Activated CD8-positive, alpha-beta memory T cell treated with anti-CD3 and anti-CD28 coated beads, Interleukin-2, amount 50 U/mL, for 48 hours (primary cell): ENCODE measurements at regions not wholly inside any gene's neighbourhood (a gene's known extent, or its start where the extent isn't known, plus 50 kb on each side); places are given as distances from the start of the nearest gene placed in this dataset.
"Not testable (repeated sequence)": the region's sequence is repeated elsewhere in the genome, so short reads cannot be mapped to it uniquely, and the experiment has no call there.

Experiments used
- DNase-seq: peaks from one replicate; pipeline ENCODE4 v3.0.0-alpha.2; 2020

DNA sequence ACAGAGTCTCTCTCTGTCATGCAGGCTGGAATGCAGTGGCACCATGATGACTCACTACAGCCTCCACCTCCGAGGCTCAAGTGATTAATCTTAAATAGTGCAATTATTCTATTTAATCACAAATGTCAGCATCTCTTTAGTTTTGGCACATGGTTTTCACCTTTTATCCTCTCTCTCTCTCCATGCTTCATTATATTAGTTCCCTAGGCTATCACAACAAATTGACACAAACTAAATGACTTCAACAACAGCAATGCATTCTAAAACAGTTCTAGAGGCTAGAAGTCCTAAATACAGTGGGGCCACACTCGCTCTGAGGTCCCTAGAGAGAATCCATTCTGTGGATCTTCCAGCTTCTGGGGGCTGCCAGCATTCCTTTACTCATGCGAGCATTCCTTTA, 178.2 kb upstream of the ZNG1F start:
- not testable (repeated sequence) for DNase-seq

DNA sequence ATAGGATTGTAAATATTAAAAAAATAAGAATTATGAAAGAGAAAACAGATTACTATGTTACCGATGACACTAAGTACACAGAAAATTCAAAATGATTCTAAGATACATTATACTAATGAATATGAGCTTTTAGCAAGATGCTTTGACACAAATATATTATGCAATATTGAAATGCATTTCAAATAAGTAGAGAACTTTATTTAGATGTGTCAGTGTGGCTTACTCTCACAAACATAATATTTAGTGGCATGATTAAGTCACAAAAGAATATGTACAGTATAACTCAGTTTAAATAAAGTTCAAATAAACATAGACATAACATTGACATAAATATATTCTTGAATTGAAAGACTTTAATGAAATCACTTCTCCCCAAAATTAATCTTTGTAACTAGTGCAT, 172.7 kb upstream of the ZNG1F start:
- not testable (repeated sequence) for DNase-seq

- DNase-seq: not testable (repeated sequence)
These were observed 170.0 kb upstream of the ZNG1F start for GRCh38 chr9:41359116-41359515.

DNA sequence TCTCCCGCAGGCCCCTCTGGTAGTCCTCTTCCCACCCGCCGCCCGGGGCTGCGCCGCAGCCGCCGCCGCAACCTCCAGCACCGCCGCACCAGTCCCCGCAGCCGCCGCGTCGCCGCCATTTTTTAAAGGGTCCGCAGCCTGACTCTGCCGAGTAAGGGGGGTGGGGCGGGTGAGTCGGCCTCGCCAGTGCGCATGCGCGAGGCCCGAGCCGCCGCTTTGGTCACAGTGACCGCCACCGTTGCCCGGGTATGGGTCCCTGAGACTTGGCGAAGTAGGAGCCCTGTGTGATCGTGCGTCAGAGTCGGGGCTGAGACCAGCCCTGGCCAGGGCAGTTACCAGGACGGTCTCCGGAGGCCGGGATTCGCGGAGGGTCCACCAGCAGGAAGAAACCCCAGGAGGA, 169.6 kb upstream of the ZNG1F start:
- peak; percentile 92 for DNase-seq

DNA sequence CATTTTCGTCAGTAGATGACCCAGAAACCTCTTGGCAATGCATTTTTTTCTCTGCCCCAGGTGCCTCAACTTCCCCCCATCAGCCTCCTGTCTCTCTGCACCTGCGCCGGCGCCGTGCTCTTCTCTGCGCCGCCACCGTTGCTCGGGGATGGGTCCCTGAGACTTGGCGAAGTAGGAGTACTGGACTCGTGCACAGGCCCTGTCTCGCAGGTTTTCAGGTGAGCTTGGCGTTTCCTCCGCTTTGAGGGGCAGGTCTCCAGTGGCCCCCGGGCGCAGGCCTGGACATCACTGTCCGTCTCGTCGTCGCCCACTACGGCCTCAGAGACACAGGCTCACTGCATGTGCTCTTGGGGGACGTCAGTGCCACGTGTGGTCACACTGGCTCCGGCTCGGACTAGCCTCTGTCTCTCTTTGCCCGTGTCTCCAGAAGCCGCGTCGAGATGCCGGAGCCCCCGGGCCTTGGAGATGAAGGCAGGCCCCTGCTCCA, 168.8 kb upstream of the ZNG1F start:
- DNase-seq: not testable (repeated sequence)

DNA sequence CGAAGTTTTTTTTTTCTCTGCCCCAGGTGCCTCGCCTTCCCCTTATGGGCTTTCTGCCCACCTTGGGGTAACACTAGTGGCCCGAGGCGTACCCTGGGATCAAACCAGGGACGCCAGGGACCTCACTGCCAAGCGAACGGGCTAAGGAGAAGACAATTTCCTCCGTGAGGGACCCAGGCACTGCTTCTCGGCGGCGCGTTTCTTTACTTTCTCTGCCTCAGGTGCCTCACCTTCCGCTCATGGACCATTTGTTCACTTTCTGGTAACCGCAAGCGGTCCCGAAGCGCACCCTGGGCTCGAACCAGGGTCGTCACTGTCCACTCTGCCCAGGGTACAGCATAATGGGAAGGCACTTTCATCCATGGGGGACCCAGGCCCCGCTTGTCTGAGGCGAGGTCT, 168.2 kb upstream of the ZNG1F start:
- DNase-seq: not testable (repeated sequence)

GRCh38 chr9:41356588-41357349, 167.7 kb upstream of the ZNG1F start:
- DNase-seq: peak; percentile 85

DNA sequence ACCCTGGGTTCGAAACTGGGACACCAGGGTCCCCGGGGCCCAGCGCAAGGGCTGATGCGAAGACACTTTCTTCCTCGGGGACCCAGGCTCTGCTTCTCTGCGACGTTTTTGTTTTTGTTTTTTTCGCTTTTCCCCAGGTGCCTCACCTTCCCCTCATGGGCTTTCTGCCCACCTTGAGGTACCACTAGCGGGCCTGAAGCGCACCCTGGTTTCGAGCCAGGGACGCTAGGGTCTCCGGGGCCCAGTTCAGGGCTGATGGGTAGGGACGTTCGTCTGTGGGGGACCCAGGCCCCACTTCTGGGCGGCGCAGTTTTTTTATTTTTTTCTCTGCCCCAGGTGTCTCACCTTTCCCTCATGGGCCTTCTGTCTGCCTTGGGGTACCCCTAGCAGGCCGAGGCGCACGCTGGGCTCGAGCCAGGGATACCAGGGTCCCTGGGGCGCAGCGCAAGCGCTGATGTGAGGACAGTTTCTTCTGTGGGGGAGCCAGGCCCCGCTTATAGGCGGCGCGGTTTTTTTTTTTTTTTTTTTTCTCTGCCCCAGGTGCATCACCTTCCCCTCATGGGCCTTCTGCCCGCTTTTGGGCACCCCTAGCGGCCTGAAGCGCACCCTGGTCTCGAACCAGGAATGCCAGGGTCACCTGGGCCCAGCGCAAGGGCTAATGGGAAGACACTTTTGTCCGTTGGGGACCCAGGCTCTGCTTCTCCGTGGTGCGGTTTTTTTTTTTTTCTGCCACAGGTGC, 166.8 kb upstream of the ZNG1F start:
- not testable (repeated sequence) for DNase-seq

DNA sequence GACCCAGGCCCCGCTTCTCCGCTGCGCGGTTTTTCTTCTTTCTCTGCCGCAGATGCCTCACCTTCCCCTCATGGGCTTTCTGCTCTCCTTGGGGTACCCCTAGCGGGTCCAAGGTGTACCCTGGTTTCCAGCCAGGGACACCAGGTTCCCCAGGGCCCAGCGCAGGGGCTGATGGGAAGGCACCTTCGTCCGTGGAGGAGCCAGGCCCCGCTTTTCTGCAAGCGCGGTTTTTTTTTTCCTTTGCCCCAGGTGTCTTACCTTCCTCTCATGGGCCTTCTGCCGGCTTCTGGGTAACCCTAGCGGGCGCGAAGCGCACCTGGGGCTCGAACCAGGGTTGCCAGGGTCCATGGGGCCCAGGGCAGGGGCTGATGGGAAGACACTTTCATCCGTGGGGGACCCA, 165.9 kb upstream of the ZNG1F start:
- DNase-seq: not testable (repeated sequence)

DNA sequence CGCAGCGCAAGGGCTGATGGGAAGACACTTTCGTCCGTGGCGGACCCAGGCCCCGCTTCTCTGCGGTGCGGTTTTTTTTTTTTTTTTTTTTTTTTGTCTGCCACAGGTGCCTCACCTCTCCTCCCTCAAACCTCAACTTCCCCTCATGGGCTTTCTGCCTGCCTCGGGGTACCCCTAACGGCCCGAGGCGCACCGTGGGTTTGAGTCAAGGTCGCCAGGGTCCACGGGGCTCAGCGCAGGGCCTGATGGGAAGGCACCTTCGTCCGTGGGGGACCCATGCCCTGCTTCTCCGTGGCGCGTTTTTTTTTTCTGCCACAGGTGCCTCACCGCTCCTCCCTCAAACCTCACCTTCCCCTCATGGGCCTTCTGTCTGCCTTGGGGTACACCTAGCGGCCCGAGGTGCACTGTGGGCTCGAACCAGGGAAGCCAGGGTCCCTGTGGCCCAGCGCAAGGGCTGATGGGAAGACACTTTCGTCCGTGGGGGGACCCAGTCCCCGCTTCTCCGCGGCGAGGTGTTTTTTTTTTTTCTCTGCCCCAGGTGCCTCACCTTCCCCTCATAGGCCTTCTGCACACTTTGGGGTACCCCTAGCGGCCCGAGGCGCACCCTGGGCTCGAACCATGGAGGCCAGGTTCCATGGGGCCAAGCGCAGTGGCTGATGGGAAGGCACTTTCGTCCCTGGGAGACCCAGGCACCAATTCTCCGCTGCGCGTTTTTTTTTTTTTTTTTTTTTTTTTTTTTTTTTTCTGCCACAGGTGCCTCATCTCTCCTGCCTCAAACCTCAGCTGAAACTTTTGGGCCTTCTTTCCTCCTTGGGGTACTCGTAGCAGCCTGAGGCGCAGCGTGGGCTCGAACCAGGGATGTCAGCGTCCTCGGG, 165.2 kb upstream of the ZNG1F start:
- DNase-seq: not testable (repeated sequence)

DNA sequence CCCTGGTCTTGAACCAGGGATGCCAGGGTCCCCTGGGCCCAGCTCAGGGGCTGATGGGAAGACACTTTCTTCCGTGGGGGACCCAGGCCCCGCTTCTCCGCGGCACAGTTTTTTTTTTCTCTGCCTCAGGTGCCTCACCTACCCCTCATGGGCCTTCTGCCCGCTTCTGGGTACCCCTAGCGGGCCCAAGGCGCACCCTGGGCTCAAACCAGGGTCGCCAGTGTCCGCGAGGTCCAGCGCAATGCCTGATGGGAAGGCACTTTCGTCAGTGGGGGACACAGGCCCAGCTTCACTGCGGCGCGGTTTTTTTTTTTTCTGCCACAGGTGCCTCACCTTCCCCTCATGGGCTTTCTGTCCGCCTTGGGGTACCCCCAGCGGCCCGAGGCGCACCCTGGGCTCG, 163.9 kb upstream of the ZNG1F start:
- not testable (repeated sequence) for DNase-seq

DNA sequence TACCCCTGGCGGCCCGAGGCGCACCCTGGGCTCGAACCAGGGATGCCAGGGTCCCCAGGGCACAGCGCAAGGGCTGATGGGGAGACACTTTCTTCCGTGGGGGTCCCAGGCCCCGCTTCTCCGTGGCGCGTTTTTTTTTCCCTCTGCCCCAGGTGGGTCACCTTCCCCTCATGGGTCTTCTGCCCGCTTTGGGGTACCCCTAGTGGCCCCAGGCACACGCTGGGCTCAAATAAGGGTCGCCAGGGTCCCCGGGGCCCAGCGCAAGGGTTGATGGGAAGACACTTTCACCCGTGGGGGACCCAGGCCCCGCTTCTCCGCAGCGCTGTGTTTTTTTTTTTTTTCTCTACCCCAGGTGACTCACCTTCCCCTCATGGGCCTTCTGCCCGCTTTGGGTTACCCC, 163.3 kb upstream of the ZNG1F start:
- DNase-seq: not testable (repeated sequence)

DNA sequence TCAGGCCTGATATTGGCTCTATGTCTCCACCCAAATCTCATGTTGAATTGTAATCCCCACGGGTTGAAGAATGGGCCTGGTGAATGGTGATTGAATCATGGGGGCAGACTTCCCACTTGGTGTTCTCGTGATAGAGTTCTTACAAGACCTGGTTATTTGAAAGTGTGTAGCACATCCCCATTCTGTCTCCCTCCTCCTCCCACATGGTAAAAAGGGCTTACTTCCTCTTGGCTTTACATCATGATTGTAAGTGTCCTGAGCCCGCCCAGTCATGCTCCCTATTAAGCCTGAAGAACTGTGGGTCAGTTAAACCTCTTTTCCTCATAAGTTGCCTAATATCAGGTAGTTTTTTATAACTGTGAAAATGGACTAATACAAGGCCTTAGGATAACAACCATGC, 158.8 kb upstream of the ZNG1F start:
- not testable (repeated sequence) for DNase-seq

GRCh38 chr9:41332562-41332961, 143.4 kb upstream of the ZNG1F start:
- not testable (repeated sequence) for DNase-seq

GRCh38 chr9:41321277-41321676, 132.2 kb upstream of the ZNG1F start:
- not testable (repeated sequence) for DNase-seq

- not testable (repeated sequence) for DNase-seq
These were observed 119.8 kb upstream of the ZNG1F start for GRCh38 chr9:41308953-41309352.

- DNase-seq: not testable (repeated sequence)
These were observed 96.6 kb upstream of the ZNG1F start for GRCh38 chr9:41285744-41286143.

GRCh38 chr9:41280299-41281238, 91.5 kb upstream of the ZNG1F start:
- DNase-seq: not testable (repeated sequence)

DNA sequence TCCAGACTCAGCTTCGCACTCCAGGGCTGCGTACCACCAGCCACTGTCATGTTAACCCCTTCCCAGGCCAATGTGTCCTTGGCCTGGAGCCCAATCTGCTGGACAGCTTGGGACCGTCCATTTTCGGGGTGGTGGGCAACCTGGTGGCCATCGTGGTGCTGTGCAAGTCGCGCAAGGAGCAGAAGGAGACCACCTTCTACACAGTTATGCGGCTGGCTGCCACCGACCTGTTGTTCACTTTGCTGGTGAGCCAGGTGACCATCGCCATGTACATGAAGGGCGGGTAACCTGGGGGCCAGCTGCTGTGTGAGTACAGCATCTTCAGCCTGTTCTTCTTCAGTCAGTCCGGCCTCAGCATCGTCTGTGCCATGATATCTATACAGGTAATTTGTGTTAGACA, 90.3 kb upstream of the ZNG1F start:
- DNase-seq: not testable (repeated sequence)

DNA sequence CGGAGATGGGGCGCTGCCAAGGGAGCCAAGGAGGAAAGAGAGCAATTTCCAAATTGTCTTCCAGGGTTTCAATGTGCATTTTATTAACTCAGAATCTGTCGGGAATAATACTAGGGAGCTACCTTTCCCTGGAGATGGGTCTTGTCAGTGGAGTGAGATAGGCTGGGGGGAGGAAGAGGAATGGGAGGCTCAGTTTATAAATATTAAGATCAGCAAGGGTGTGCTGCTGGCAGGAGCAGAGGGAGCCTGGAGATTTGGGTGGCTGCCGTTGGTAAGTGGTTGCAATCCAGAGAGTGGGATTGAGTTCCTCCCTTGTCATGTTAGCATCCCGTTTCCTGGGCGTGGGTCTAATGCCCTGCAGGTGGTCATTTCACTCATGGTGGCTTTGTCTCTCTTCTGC, 89.9 kb upstream of the ZNG1F start:
- DNase-seq: not testable (repeated sequence)

GRCh38 chr9:41273549-41274267, 84.6 kb upstream of the ZNG1F start:
- peak; percentile 87 for DNase-seq
